ENCODE measurements at regions not wholly inside any gene's neighbourhood (a gene's known extent, or its start where the extent isn't known, plus 50 kb on each side); places are given as distances from the start of the nearest gene placed in this dataset.

GRCh38 chr7:10824154-10824553, 149.5 kb upstream of the PHF14 start:
- H3K9me3 ChIP-seq (ENCODE audit: control insufficient read depth, insufficient read depth, low read length) = peaks cover 4% of the 10 kb centered on the region; the same call in 1 of the 2 replicates
- no peaks in the 10 kb centered on the region for H4K20me1 ChIP-seq (ENCODE audit: insufficient read depth, low read length)
- WGBS, 2 experiments (ENCODE audit: extremely low coverage in 2 of 2, insufficient read length in 1 of 2) = no CpG with 5 or more reads among the region's 1 CpG
- BruUV-seq (replicated peaks) = no TSS peak
- no peaks in the 10 kb centered on the region for H3K4me1 ChIP-seq (ENCODE audit: control insufficient read depth, insufficient read depth, low read length)
- no peak overlapping the region for H3K4me2 ChIP-seq (ENCODE audit: low read depth, low read length)
- H2BK20ac ChIP-seq (ENCODE audit: low read depth, low read length) = no peak overlapping the region
- no peak overlapping the region for H4K91ac ChIP-seq (ENCODE audit: insufficient read depth, low read depth, low read length)
- H2AK5ac ChIP-seq (ENCODE audit: low read depth, low read length) = no peak overlapping the region
- no peak overlapping the region for H2BK15ac ChIP-seq (ENCODE audit: low read depth, low read length)
- ATAC-seq (ENCODE audit: low read depth) (no peak), DNase-seq (no peak)
- H4K8ac ChIP-seq (ENCODE audit: low read depth in 2 of 2, low read length in 2 of 2) = no peak overlapping the region
- CTCF ChIA-PET = no interaction called here
- no peaks in the 10 kb centered on the region for H3K9me1 ChIP-seq (ENCODE audit: insufficient read depth, low read length)
- no peak overlapping the region for H3K9ac ChIP-seq (ENCODE audit: low read depth, low read length)
- in situ Hi-C loops (cut with MboI; ENCODE audit: low sequenced_read_pairs) (no loop called here), intact Hi-C loops (cut with micrococcal nuclease) (no loop called here), dilution Hi-C loops (cut with HindIII; ENCODE audit: low sequenced_read_pairs, unreplicated experiment) (no loop called here)
- H3K18ac ChIP-seq (ENCODE audit: low read depth, low read length) = no peak overlapping the region
- H3K36me3 ChIP-seq (ENCODE audit: control insufficient read depth, insufficient read depth, low read length) = no peaks in the 10 kb centered on the region
- no peaks in the 10 kb centered on the region for H3K27me3 ChIP-seq (ENCODE audit: control insufficient read depth, insufficient read depth, low read length)
- no peak overlapping the region for H2BK120ac ChIP-seq (ENCODE audit: low read depth, low read length)
- POLR2A ChIA-PET (ENCODE audit: unreplicated experiment) = no interaction called here
- no peak overlapping the region for H3K27ac ChIP-seq (ENCODE audit: insufficient read depth, low read length)
- H4K5ac ChIP-seq (ENCODE audit: low read depth, low read length) = no peak overlapping the region
- H3K14ac ChIP-seq (replicated peaks; ENCODE audit: low read depth, low read length) = no peak overlapping the region
- TF ChIP-seq RCOR1 (IDR thresholded peaks at IDR 0.05; ENCODE audit: insufficient replicate concordance, low read length) (no peak), NFE2L2 (IDR thresholded peaks at IDR 0.05; ENCODE audit: low read depth, low read length) (no peak)
- TF ChIP-seq, protein P1, sequence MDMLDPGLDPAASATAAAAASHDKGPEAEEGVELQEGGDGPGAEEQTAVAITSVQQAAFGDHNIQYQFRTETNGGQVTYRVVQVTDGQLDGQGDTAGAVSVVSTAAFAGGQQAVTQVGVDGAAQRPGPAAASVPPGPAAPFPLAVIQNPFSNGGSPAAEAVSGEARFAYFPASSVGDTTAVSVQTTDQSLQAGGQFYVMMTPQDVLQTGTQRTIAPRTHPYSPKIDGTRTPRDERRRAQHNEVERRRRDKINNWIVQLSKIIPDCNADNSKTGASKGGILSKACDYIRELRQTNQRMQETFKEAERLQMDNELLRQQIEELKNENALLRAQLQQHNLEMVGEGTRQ (IDR thresholded peaks at IDR 0.05; ENCODE audit: low read depth, low read length) = no peak
- no peak overlapping the region for H3K56ac ChIP-seq (ENCODE audit: extremely low read depth, insufficient read depth, low read length)
- H3K79me1 ChIP-seq (ENCODE audit: low read depth in 1 of 2, low read length in 2 of 2) = no peaks in the 10 kb centered on the region
- no peak overlapping the region for H3K4me3 ChIP-seq (ENCODE audit: insufficient read depth, low read depth, low read length)
- H3K23ac ChIP-seq (ENCODE audit: low read depth, low read length) = no peak overlapping the region
- H2AK9ac ChIP-seq (replicated peaks; ENCODE audit: low read depth, low read length, poor library complexity) = no peak overlapping the region
- no peak overlapping the region for H3K4ac ChIP-seq (ENCODE audit: low read depth, low read length)
- H2AFZ ChIP-seq (replicated peaks; ENCODE audit: low read length, poor library complexity) = no peak overlapping the region
- no peak overlapping the region for H2BK5ac ChIP-seq (ENCODE audit: low read depth, low read length, poor library complexity, severe bottlenecking)

Data from IMR-90 (cell line).